GM12878 (cell line): ENCODE measurements at regions not wholly inside any gene's neighbourhood (a gene's known extent, or its start where the extent isn't known, plus 50 kb on each side); places are given as distances from the start of the nearest gene placed in this dataset.

Source experiments
- ATAC-seq: fragments of 200-7000 bp; cut with Tn5 transposase; 3 replicates; pipeline ENCODE4 v1.9.1; 2020; ENCODE audit warnings: mild to moderate bottlenecking, moderate library complexity
- BruUV-seq: library from RNA; stranded (reverse); fragments of 400-500 nt; replicated peaks from 2 replicates; lab custom pipeline; 2021; lab: Mats Ljungman, UMichigan
- CTCF ChIA-PET: fragments of 300-600 bp; sonication (Branson Sonifier 250); formaldehyde crosslinking; extraction: SDS; loops from one replicate; lab custom pipeline; 2021; ENCODE audit warnings: inconsistent platforms; lab: Yijun Ruan, JAX
- POLR2A ChIA-PET: fragments of 350-600 bp; formaldehyde crosslinking; extraction: SDS; loops from one replicate; lab custom pipeline; 2021; ENCODE audit warnings: inconsistent platforms; lab: Charles Lee
- RAD21 ChIA-PET: fragments of 300-600 bp; sonication (Branson Sonifier 250); formaldehyde crosslinking; loops from one replicate; lab custom pipeline; 2023; ENCODE audit warnings: antibody characterized with exemption; ENCODE audit not compliant: unreplicated experiment; lab: Charles Lee
- SMC1A ChIA-PET: fragments of 300-600 bp; sonication (Branson Sonifier 250); formaldehyde crosslinking; loops from one replicate; lab custom pipeline; 2023; ENCODE audit not compliant: unreplicated experiment, uncharacterized antibody; lab: Charles Lee
- DNase-seq: peaks from one replicate; pipeline ENCODE4 v3.0.0-alpha.2; 2011; ENCODE audit warnings: low read depth, low spot score
- FAIRE-seq: peaks from 3 replicates; lab custom pipeline; 2011; peaks lifted over from hg19 to GRCh38; lab: Jason Lieb, UNC
- H2AFZ ChIP-seq: 2 replicates; pipeline ENCODE4 v1.6.0; 2011; ENCODE audit warnings: low read depth, low read length, control low read depth; ENCODE audit not compliant: control insufficient read depth
- H3K27ac ChIP-seq: 2 replicates; pipeline ENCODE4 v1.5.1; 2011; ENCODE audit warnings: control low read depth; ENCODE audit not compliant: control insufficient read depth, insufficient read depth
- H3K27me3 ChIP-seq, 2 experiments: replicated peaks in 1 of 2; 2 replicates each; pipeline versions ENCODE4 v1.6.0 to v1.6.1; 2011; ENCODE audit warnings: low read length in 1 of 2; ENCODE audit not compliant: control insufficient read depth in 2 of 2, insufficient read depth in 2 of 2
- H3K36me3 ChIP-seq, 2 experiments: 2 replicates each; pipeline ENCODE4 v1.5.1; 2011; ENCODE audit warnings: low read length in 1 of 2; ENCODE audit not compliant: control insufficient read depth in 2 of 2, insufficient read depth in 2 of 2
- H3K4me1 ChIP-seq: 2 replicates; pipeline ENCODE4 v1.6.1; 2011; ENCODE audit warnings: mild to moderate bottlenecking, low read length, moderate library complexity, mixed read lengths; ENCODE audit not compliant: control insufficient read depth, insufficient read depth
- H3K4me2 ChIP-seq: 2 replicates; pipeline ENCODE4 v1.6.0; 2011; ENCODE audit warnings: control low read depth; ENCODE audit not compliant: control insufficient read depth, insufficient read depth
- H3K4me3 ChIP-seq: fragments of 200-600 bp; sonication (generic); 2 replicates; pipeline ENCODE4 v1.5.1; 2016
- H3K79me2 ChIP-seq: 2 replicates; pipeline ENCODE4 v1.6.0; 2011; ENCODE audit warnings: low read length; ENCODE audit not compliant: control insufficient read depth, insufficient read depth
- H3K9ac ChIP-seq: 2 replicates; pipeline ENCODE4 v1.8.0; 2011; ENCODE audit warnings: low read length, control low read depth, mixed read lengths; ENCODE audit not compliant: control insufficient read depth, insufficient read depth
- H3K9me3 ChIP-seq: replicated peaks from 3 replicates; pipeline ENCODE4 v1.5.1; 2011; ENCODE audit warnings: mild to moderate bottlenecking, low read length; ENCODE audit not compliant: control insufficient read depth, insufficient read depth
- H4K20me1 ChIP-seq: 2 replicates; pipeline ENCODE4 v1.6.0; 2011; ENCODE audit not compliant: control insufficient read depth, insufficient read depth
- BRCA1 ChIP-seq: IDR thresholded peaks from 2 replicates; pipeline ENCODE4 v1.6.1; 2011; ENCODE audit warnings: low read depth, low read length, improper control_type of control experiment
- CBFB ChIP-seq: IDR thresholded peaks from 2 replicates; pipeline ENCODE4 v1.6.1; 2016; ENCODE audit warnings: antibody characterized with exemption, low read depth
- EZH2 ChIP-seq: IDR thresholded peaks from 2 replicates; pipeline ENCODE4 v1.6.1; 2012; ENCODE audit warnings: low read depth, mild to moderate bottlenecking, control low read depth, inconsistent platforms, low read length, borderline replicate concordance; ENCODE audit not compliant: control insufficient read depth
- MEF2B ChIP-seq: fragments of 450-650 bp; IDR thresholded peaks from 2 replicates; pipeline ENCODE4 v1.6.1; 2018; ENCODE audit warnings: mild to moderate bottlenecking, moderate library complexity; ENCODE audit not compliant: partially characterized antibody, poor library complexity, severe bottlenecking
- MTA2 ChIP-seq: fragments of 450-650 bp; IDR thresholded peaks from 2 replicates; pipeline ENCODE4 v1.6.1; 2016; ENCODE audit warnings: low read depth, mild to moderate bottlenecking, moderate library complexity
- NFYB ChIP-seq: IDR thresholded peaks from 2 replicates; pipeline ENCODE4 v1.6.1; 2011; ENCODE audit warnings: low read depth, mild to moderate bottlenecking, low read length, improper control_type of control experiment, moderate library complexity; ENCODE audit not compliant: insufficient read depth
- PAX5 ChIP-seq: IDR thresholded peaks from 2 replicates; pipeline ENCODE4 v1.6.1; 2011; ENCODE audit warnings: low read depth, low read length, borderline replicate concordance
- RB1 ChIP-seq: fragments of 450-650 bp; formaldehyde crosslinking; IDR thresholded peaks from 2 replicates; pipeline ENCODE4 v1.6.1; 2017; ENCODE audit warnings: mild to moderate bottlenecking, borderline replicate concordance
- SMAD1 ChIP-seq: fragments of 450-650 bp; IDR thresholded peaks from 2 replicates; pipeline ENCODE4 v1.6.1; 2018; ENCODE audit warnings: mild to moderate bottlenecking, low read depth; ENCODE audit not compliant: partially characterized antibody
- SMAD5 ChIP-seq: IDR thresholded peaks from 2 replicates; pipeline ENCODE4 v1.6.1; 2016; ENCODE audit warnings: antibody characterized with exemption, low read depth
- SP1 ChIP-seq: IDR thresholded peaks from one replicate; pipeline ENCODE4 v1.6.1; 2011; ENCODE audit warnings: low read depth, low read length
- SRF ChIP-seq, 2 experiments: IDR thresholded peaks; 2 replicates each; pipeline ENCODE4 v1.6.1; 2011; ENCODE audit warnings: low read depth in 2 of 2, low read length in 2 of 2, mild to moderate bottlenecking in 1 of 2, moderate library complexity in 1 of 2
- SUZ12 ChIP-seq: fragments of 200-600 bp; sonication (generic); IDR thresholded peaks from one replicate; pipeline ENCODE4 v1.6.1; 2018; ENCODE audit warnings: antibody characterized with exemption, mild to moderate bottlenecking; ENCODE audit not compliant: unreplicated experiment
- ZNF217 ChIP-seq: fragments of 450-650 bp; IDR thresholded peaks from 2 replicates; pipeline ENCODE4 v1.6.1; 2017; ENCODE audit warnings: antibody characterized with exemption, mild to moderate bottlenecking
- WGBS: methylation state at CpG from one replicate; pipeline ENCODE4 v1.1.6; 2016; ENCODE audit warnings: low lambda C conversion rate; ENCODE audit not compliant: insufficient replicate concordance, insufficient coverage; ENCODE audit errors: missing lambda C conversion rate; 5-methylcytosine and 5-hydroxymethylcytosine counted together
- in situ Hi-C: fragments of 300-500 bp; cut with MboI; formaldehyde crosslinking; loops from 9 replicates; pipeline ENCODE4 v1.14.3; 2018; ENCODE audit warnings: mixed read lengths
- intact Hi-C: fragments of 100-400 bp; cut with micrococcal nuclease; formaldehyde crosslinking; loops from one replicate; pipeline ENCODE4 v1.14.2; 2022; ENCODE audit not compliant: unreplicated experiment
- TF ChIP-seq, protein P1 (sequence below): fragments of 450-650 bp; IDR thresholded peaks from 2 replicates; pipeline ENCODE4 v1.6.1; 2018; ENCODE audit warnings: mild to moderate bottlenecking, low read depth, moderate library complexity; ENCODE audit not compliant: partially characterized antibody
- TF ChIP-seq, protein P2 (sequence below): IDR thresholded peaks from 2 replicates; pipeline ENCODE4 v1.6.1; 2011; ENCODE audit warnings: low read depth, mild to moderate bottlenecking, low read length, moderate library complexity, borderline replicate concordance; ENCODE audit errors: extremely low read depth
- TF ChIP-seq, protein P3 (sequence below): IDR thresholded peaks from 2 replicates; pipeline ENCODE4 v1.6.1; 2011; ENCODE audit warnings: mild to moderate bottlenecking, low read depth, low read length, moderate library complexity; ENCODE audit not compliant: insufficient replicate concordance
- TF ChIP-seq, protein P4 (sequence below): fragments of 450-650 bp; IDR thresholded peaks from 2 replicates; pipeline ENCODE4 v1.6.1; 2017; ENCODE audit warnings: antibody characterized with exemption, mild to moderate bottlenecking, moderate library complexity

DNA sequence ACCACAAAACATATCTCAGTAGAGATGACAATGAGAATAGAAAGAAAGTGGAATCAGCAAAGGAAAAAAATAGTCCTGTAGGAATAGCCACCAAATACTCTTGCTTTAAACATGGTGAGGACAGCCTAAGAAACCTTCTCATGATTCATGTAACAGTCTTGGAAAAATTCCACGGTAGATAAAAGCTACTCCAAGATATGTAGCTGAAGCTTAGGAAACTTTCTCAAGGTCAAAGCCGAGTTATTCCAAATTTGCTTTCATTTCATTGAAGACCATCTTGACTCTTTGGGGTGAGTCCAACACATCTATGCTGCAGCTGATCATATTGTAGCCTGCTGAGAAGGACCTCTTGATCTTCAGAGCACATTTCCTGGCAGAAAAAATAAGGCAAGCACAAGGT is 157.6 kb downstream of the PAH start:
- no peaks in the 10 kb centered on the region for H3K79me2 ChIP-seq
- intact Hi-C loops (no loop called here), in situ Hi-C loops (no loop called here)
- H3K9me3 ChIP-seq = no peaks in the 10 kb centered on the region
- H3K27ac ChIP-seq = no peak overlapping the region
- H3K4me3 ChIP-seq = no peak overlapping the region
- ChIA-PET RAD21 (interaction anchor here (1.0 to 1.8 kb wide), 3 partner anchors 9 to 20 kb away, joined by 3 to 5 read pairs (median 4); no protein-coding TSS in a partner anchor), SMC1A (interaction anchor here (0.8 to 3.4 kb wide), 5 partner anchors 10 to 124 kb away, joined by 3 to 15 read pairs (median 6); no protein-coding TSS in a partner anchor), CTCF (interaction anchor here (0.6 to 2.8 kb wide), 9 partner anchors 9 to 820 kb away, joined by 3 to 17 read pairs (median 4); no protein-coding TSS in a partner anchor), POLR2A (no interaction called here)
- no peaks in the 10 kb centered on the region for H3K4me1 ChIP-seq
- no peak for ATAC-seq
- TF ChIP-seq SMAD5 = no peak
- no peak for TF ChIP-seq SMAD1
- no peak for TF ChIP-seq MTA2
- no peak for TF ChIP-seq RB1
- no peak for TF ChIP-seq SUZ12
- TF ChIP-seq, protein P1, sequence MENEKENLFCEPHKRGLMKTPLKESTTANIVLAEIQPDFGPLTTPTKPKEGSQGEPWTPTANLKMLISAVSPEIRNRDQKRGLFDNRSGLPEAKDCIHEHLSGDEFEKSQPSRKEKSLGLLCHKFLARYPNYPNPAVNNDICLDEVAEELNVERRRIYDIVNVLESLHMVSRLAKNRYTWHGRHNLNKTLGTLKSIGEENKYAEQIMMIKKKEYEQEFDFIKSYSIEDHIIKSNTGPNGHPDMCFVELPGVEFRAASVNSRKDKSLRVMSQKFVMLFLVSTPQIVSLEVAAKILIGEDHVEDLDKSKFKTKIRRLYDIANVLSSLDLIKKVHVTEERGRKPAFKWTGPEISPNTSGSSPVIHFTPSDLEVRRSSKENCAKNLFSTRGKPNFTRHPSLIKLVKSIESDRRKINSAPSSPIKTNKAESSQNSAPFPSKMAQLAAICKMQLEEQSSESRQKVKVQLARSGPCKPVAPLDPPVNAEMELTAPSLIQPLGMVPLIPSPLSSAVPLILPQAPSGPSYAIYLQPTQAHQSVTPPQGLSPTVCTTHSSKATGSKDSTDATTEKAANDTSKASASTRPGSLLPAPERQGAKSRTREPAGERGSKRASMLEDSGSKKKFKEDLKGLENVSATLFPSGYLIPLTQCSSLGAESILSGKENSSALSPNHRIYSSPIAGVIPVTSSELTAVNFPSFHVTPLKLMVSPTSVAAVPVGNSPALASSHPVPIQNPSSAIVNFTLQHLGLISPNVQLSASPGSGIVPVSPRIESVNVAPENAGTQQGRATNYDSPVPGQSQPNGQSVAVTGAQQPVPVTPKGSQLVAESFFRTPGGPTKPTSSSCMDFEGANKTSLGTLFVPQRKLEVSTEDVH = no peak
- no peak for TF ChIP-seq ZNF217
- no peak for TF ChIP-seq MEF2B
- no peak for TF ChIP-seq BRCA1
- TF ChIP-seq CBFB = no peak
- TF ChIP-seq, protein P2, sequence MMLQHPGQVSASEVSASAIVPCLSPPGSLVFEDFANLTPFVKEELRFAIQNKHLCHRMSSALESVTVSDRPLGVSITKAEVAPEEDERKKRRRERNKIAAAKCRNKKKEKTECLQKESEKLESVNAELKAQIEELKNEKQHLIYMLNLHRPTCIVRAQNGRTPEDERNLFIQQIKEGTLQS = no peak
- TF ChIP-seq, protein P3, sequence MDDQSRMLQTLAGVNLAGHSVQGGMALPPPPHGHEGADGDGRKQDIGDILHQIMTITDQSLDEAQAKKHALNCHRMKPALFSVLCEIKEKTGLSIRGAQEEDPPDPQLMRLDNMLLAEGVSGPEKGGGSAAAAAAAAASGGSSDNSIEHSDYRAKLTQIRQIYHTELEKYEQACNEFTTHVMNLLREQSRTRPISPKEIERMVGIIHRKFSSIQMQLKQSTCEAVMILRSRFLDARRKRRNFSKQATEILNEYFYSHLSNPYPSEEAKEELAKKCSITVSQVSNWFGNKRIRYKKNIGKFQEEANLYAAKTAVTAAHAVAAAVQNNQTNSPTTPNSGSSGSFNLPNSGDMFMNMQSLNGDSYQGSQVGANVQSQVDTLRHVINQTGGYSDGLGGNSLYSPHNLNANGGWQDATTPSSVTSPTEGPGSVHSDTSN = no peak
- TF ChIP-seq NFYB = no peak
- no peak for TF ChIP-seq EZH2
- TF ChIP-seq PAX5 = no peak
- no peak for TF ChIP-seq SRF (IDR thresholded peaks at IDR 0.05; ENCODE audit: low read depth in 2 of 2, low read length in 2 of 2)
- no peak for TF ChIP-seq SP1
- TF ChIP-seq, protein P4, sequence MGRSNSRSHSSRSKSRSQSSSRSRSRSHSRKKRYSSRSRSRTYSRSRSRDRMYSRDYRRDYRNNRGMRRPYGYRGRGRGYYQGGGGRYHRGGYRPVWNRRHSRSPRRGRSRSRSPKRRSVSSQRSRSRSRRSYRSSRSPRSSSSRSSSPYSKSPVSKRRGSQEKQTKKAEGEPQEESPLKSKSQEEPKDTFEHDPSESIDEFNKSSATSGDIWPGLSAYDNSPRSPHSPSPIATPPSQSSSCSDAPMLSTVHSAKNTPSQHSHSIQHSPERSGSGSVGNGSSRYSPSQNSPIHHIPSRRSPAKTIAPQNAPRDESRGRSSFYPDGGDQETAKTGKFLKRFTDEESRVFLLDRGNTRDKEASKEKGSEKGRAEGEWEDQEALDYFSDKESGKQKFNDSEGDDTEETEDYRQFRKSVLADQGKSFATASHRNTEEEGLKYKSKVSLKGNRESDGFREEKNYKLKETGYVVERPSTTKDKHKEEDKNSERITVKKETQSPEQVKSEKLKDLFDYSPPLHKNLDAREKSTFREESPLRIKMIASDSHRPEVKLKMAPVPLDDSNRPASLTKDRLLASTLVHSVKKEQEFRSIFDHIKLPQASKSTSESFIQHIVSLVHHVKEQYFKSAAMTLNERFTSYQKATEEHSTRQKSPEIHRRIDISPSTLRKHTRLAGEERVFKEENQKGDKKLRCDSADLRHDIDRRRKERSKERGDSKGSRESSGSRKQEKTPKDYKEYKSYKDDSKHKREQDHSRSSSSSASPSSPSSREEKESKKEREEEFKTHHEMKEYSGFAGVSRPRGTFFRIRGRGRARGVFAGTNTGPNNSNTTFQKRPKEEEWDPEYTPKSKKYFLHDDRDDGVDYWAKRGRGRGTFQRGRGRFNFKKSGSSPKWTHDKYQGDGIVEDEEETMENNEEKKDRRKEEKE = no peak
- BruUV-seq = no TSS peak
- H3K27me3 ChIP-seq = no peaks in the 10 kb centered on the region
- no peak for DNase-seq
- FAIRE-seq = no peak
- no peak overlapping the region for H2AFZ ChIP-seq
- no peaks in the 10 kb centered on the region for H3K36me3 ChIP-seq
- WGBS = 50% methylated on average over 2 of the region's 2 CpGs
- H3K4me2 ChIP-seq = no peak overlapping the region
- H4K20me1 ChIP-seq = no peaks in the 10 kb centered on the region
- no peak overlapping the region for H3K9ac ChIP-seq
